HEK293 (cell line): ENCODE measurements at regions not wholly inside any gene's neighbourhood (a gene's known extent, or its start where the extent isn't known, plus 50 kb on each side); places are given as distances from the start of the nearest gene placed in this dataset.

Experiments
- CTCF ChIA-PET: fragments of 350-600 bp; formaldehyde crosslinking; extraction: SDS; loops from one replicate; lab custom pipeline; 2021; ENCODE audit warnings: antibody characterized with exemption; lab: Yijun Ruan, JAX
- POLR2A ChIA-PET: fragments of 300-600 bp; formaldehyde crosslinking; extraction: SDS; loops from one replicate; lab custom pipeline; 2020; ENCODE audit warnings: antibody characterized with exemption, inconsistent platforms; lab: Yijun Ruan, JAX
- H3K27ac ChIP-seq: fragments of 200-500 bp; sonication (Bioruptor generic); 2 replicates; pipeline ENCODE4 v1.5.1; 2014; ENCODE audit warnings: low read depth, low read length, control low read depth, inconsistent platforms; ENCODE audit errors: extremely low read depth
- H3K36me3 ChIP-seq, 2 experiments: fragments of 200-500 bp in 1 of 2; sonication (Bioruptor generic) in 1 of 2; 1 replicate in 1 of 2; 2 replicates in 1 of 2; pipeline ENCODE4 v1.5.1; 2014 to 2017; ENCODE audit warnings: inconsistent platforms in 2 of 2, low read length in 2 of 2; ENCODE audit not compliant: control insufficient read depth in 2 of 2, insufficient read depth in 1 of 2
- H3K4me1 ChIP-seq: fragments of 200-500 bp; sonication (Bioruptor generic); 2 replicates; pipeline ENCODE4 v1.5.1; 2014; ENCODE audit warnings: mild to moderate bottlenecking, low read length, inconsistent platforms; ENCODE audit not compliant: control insufficient read depth, insufficient read depth
- H3K4me3 ChIP-seq: 2 replicates; pipeline ENCODE4 v1.5.1; 2011; ENCODE audit warnings: low read depth, mild to moderate bottlenecking, control low read depth, low read length, moderate library complexity
- H3K9me3 ChIP-seq: fragments of 200-500 bp; sonication (Bioruptor generic); 2 replicates; pipeline ENCODE4 v1.5.1; 2014; ENCODE audit warnings: low read depth, low read length, inconsistent platforms; ENCODE audit not compliant: control insufficient read depth, insufficient read depth
- BCL11A ChIP-seq: fragments of 450-650 bp; formaldehyde crosslinking; IDR thresholded peaks from 2 replicates; pipeline ENCODE4 v1.5.1; 2016; ENCODE audit warnings: low read depth, missing biosample characterization, missing genetic modification characterization
- KLF10 ChIP-seq: fragments of 450-650 bp; IDR thresholded peaks from 2 replicates; pipeline ENCODE4 v1.5.1; 2018; ENCODE audit warnings: missing biosample characterization, mild to moderate bottlenecking, missing genetic modification characterization
- MEIS1 ChIP-seq: sonication (generic); formaldehyde crosslinking; IDR thresholded peaks from 2 replicates; pipeline ENCODE4 v1.8.1; 2022; ENCODE audit warnings: missing genetic modification reagents, mild to moderate bottlenecking, borderline replicate concordance
- REST ChIP-seq: fragments of 450-650 bp; formaldehyde crosslinking; IDR thresholded peaks from 2 replicates; pipeline ENCODE4 v1.5.1; 2016; ENCODE audit warnings: missing biosample characterization, missing genetic modification characterization
- SP3 ChIP-seq: fragments of 450-650 bp; formaldehyde crosslinking; IDR thresholded peaks from 2 replicates; pipeline ENCODE4 v1.5.1; 2016; ENCODE audit warnings: missing biosample characterization, missing genetic modification characterization
- ZFP41 ChIP-seq: fragments of 450-650 bp; formaldehyde crosslinking; IDR thresholded peaks from 2 replicates; pipeline ENCODE4 v1.5.1; 2016; ENCODE audit warnings: missing biosample characterization, missing genetic modification characterization, borderline replicate concordance
- ZNF138 ChIP-seq: fragments of 450-650 bp; formaldehyde crosslinking; IDR thresholded peaks from 2 replicates; pipeline ENCODE4 v1.5.1; 2016; ENCODE audit warnings: missing biosample characterization, missing genetic modification characterization, borderline replicate concordance
- ZNF362 ChIP-seq: fragments of 450-650 bp; formaldehyde crosslinking; IDR thresholded peaks from 2 replicates; pipeline ENCODE4 v1.5.1; 2016; ENCODE audit warnings: missing biosample characterization, missing genetic modification characterization
- ZNF394 ChIP-seq: fragments of 450-650 bp; formaldehyde crosslinking; IDR thresholded peaks from 2 replicates; pipeline ENCODE4 v1.5.1; 2016; ENCODE audit warnings: missing biosample characterization, missing genetic modification characterization, mild to moderate bottlenecking, moderate library complexity, borderline replicate concordance
- ZNF416 ChIP-seq: fragments of 450-650 bp; formaldehyde crosslinking; IDR thresholded peaks from 2 replicates; pipeline ENCODE4 v1.5.1; 2016; ENCODE audit warnings: missing biosample characterization, missing genetic modification characterization
- ZNF544 ChIP-seq: fragments of 450-650 bp; formaldehyde crosslinking; IDR thresholded peaks from 2 replicates; pipeline ENCODE4 v1.5.0; 2017; ENCODE audit warnings: missing biosample characterization, missing genetic modification characterization
- ZNF623 ChIP-seq: fragments of 450-650 bp; formaldehyde crosslinking; IDR thresholded peaks from 2 replicates; pipeline ENCODE4 v1.5.1; 2016; ENCODE audit warnings: missing biosample characterization, missing genetic modification characterization
- ZNF624 ChIP-seq: fragments of 450-650 bp; formaldehyde crosslinking; IDR thresholded peaks from 2 replicates; pipeline ENCODE4 v1.5.1; 2017; ENCODE audit warnings: missing biosample characterization, missing genetic modification characterization
- ZNF626 ChIP-seq: fragments of 450-650 bp; sonication (Bioruptor Pico); formaldehyde crosslinking; IDR thresholded peaks from 2 replicates; pipeline ENCODE4 v1.5.1; 2018; ENCODE audit warnings: missing biosample characterization, missing genetic modification characterization, inconsistent platforms
- ZNF747 ChIP-seq: fragments of 450-650 bp; formaldehyde crosslinking; IDR thresholded peaks from 2 replicates; pipeline ENCODE4 v1.5.1; 2016; ENCODE audit warnings: missing biosample characterization, missing genetic modification characterization
- TF ChIP-seq, protein P1 (sequence below): fragments of 450-650 bp; formaldehyde crosslinking; optimal IDR thresholded peaks from 2 replicates; pipeline ENCODE3; 2016; ENCODE audit warnings: missing biosample characterization, mild to moderate bottlenecking, missing genetic modification characterization
- TF ChIP-seq, protein P2 (sequence below): fragments of 450-650 bp; formaldehyde crosslinking; IDR thresholded peaks from 2 replicates; pipeline ENCODE4 v1.5.1; 2017; ENCODE audit warnings: missing biosample characterization, missing genetic modification characterization
- TF ChIP-seq, protein P3 (sequence below): sonication (generic); formaldehyde crosslinking; IDR thresholded peaks from 2 replicates; pipeline ENCODE4 v1.8.1; 2022; ENCODE audit warnings: mild to moderate bottlenecking, moderate library complexity, missing genetic modification reagents
- TF ChIP-seq, protein P4 (sequence below): fragments of 450-650 bp; formaldehyde crosslinking; IDR thresholded peaks from 2 replicates; pipeline ENCODE4; 2016; ENCODE audit warnings: missing biosample characterization, missing genetic modification characterization

GRCh38 chr13:99648066-99648665 lies 146.9 kb downstream of the TM9SF2 start (continued):
- TF ChIP-seq, protein P1, sequence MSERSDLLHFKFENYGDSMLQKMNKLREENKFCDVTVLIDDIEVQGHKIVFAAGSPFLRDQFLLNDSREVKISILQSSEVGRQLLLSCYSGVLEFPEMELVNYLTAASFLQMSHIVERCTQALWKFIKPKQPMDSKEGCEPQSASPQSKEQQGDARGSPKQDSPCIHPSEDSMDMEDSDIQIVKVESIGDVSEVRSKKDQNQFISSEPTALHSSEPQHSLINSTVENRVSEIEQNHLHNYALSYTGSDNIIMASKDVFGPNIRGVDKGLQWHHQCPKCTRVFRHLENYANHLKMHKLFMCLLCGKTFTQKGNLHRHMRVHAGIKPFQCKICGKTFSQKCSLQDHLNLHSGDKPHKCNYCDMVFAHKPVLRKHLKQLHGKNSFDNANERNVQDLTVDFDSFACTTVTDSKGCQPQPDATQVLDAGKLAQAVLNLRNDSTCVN (tag by site-specific recombination) = no peak
- no peak for TF ChIP-seq KLF10 (tag by site-specific recombination)
- TF ChIP-seq, all 188 proteins: peak for 0

DNA sequence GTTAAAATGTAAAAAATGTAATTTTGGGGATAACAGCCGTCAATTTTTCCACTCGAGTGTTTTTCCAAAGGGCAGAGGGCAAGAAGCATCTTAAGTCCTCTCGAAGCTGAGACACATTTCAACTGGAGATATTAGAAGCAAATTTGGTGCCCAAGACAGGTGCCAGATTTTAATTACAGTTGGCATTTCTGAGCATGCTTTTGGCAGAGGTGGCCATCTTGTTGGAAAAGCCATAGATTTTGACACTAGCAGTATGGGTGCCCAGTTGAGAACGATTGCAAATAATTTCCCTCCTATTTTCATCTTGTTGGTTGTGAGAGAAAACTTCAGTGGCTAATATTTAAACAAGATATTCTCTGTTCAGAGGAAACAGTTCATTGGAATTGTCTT lies 146.3 kb downstream of the TM9SF2 start:
- Histone ChIP-seq H3K4me3 (no peak overlapping the region), H3K27ac (no peak overlapping the region), H3K36me3 (no peaks in the 10 kb centered on the region), H3K4me1 (no peaks in the 10 kb centered on the region), H3K9me3 (no peaks in the 10 kb centered on the region)
- TF ChIP-seq ZNF623 (no peak), ZNF416 (tag by site-specific recombination) (no peak), SP3 (tag by site-specific recombination) (no peak), ZNF747 (tag by site-specific recombination) (no peak), ZNF394 (tag by site-specific recombination) (no peak), ZNF138 (tag by site-specific recombination) (no peak), BCL11A (tag by site-specific recombination) (no peak), MEIS1 (CRISPR knock-in tag) (no peak), ZNF544 (tag by site-specific recombination) (no peak), ZNF626 (tag by site-specific recombination) (no peak), ZFP41 (tag by site-specific recombination) (no peak), ZNF362 (no peak), REST (tag by site-specific recombination) (no peak), ZNF624 (tag by site-specific recombination) (no peak)
- TF ChIP-seq, protein P2, sequence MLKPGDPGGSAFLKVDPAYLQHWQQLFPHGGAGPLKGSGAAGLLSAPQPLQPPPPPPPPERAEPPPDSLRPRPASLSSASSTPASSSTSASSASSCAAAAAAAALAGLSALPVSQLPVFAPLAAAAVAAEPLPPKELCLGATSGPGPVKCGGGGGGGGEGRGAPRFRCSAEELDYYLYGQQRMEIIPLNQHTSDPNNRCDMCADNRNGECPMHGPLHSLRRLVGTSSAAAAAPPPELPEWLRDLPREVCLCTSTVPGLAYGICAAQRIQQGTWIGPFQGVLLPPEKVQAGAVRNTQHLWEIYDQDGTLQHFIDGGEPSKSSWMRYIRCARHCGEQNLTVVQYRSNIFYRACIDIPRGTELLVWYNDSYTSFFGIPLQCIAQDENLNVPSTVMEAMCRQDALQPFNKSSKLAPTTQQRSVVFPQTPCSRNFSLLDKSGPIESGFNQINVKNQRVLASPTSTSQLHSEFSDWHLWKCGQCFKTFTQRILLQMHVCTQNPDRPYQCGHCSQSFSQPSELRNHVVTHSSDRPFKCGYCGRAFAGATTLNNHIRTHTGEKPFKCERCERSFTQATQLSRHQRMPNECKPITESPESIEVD (tag by site-specific recombination) = no peak
- TF ChIP-seq, protein P3, sequence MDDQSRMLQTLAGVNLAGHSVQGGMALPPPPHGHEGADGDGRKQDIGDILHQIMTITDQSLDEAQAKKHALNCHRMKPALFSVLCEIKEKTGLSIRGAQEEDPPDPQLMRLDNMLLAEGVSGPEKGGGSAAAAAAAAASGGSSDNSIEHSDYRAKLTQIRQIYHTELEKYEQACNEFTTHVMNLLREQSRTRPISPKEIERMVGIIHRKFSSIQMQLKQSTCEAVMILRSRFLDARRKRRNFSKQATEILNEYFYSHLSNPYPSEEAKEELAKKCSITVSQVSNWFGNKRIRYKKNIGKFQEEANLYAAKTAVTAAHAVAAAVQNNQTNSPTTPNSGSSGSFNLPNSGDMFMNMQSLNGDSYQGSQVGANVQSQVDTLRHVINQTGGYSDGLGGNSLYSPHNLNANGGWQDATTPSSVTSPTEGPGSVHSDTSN (CRISPR knock-in tag) = no peak
- TF ChIP-seq, protein P4, sequence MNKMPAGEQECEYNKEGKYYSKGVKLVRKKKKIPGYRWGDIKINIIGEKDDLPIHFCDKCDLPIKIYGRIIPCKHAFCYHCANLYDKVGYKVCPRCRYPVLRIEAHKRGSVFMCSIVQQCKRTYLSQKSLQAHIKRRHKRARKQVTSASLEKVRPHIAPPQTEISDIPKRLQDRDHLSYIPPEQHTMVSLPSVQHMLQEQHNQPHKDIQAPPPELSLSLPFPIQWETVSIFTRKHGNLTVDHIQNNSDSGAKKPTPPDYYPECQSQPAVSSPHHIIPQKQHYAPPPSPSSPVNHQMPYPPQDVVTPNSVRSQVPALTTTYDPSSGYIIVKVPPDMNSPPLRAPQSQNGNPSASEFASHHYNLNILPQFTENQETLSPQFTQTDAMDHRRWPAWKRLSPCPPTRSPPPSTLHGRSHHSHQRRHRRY (tag by site-specific recombination) = no peak
- ChIA-PET CTCF (interaction anchor here (0.6 kb wide), 1 partner anchor 588 kb away, joined by 3 read pairs; no protein-coding TSS in a partner anchor), POLR2A (no interaction called here)
